NCI-H82 treated with DMSO at 0.1 percent for 48 hours (cell line): ENCODE measurements at regions not wholly inside any gene's neighbourhood (a gene's known extent, or its start where the extent isn't known, plus 50 kb on each side); places are given as distances from the start of the nearest gene placed in this dataset.
"Not testable (repeated sequence)": the region's sequence is repeated elsewhere in the genome, so short reads cannot be mapped to it uniquely, and the experiment has no call there.

Experiments
- DNase-seq: peaks from one replicate; lab custom pipeline; 2025; ENCODE audit not compliant: unreplicated experiment; lab: John Stamatoyannopoulos, UW

DNA sequence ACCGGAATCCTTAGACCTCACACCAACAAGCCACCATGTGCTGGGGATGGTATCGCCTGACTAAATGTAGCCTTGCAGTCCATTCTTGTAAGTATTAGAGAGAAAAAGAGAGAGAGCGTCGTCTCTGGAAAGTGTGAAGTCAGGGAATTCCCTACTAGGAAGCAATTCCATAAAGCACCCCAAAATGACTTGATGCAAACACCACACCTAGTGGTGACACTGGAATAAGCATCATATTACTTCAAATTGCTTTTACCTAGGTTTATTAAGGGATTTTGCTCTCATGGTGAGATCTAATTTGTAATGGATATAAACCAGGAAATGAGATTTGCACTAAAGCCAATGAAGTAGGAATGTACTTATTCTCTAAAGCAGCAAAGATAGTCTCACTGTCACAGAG is 111.4 kb upstream of the METTL9 start:
- not testable (repeated sequence) for DNase-seq

DNA sequence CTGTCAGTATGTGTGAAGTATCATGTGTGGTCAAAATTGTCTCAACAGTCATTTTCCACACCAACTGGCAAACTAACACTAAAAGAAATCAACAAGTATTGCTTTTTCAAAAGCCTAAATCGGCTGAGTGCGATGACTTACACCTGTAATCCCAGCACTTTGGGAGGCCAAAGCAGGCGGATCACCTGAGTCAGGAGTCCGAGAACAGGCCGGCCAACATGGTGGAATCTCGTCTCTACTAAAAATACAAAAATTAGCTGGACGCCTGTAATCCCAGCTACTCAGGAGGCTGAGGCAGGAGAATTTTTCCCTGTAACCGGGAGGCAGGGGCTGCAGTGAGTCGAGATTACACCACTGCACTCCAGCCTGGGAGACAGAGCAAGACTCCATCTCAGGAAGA is 100.3 kb upstream of the METTL9 start:
- DNase-seq, result not testable (repeated sequence)

DNA sequence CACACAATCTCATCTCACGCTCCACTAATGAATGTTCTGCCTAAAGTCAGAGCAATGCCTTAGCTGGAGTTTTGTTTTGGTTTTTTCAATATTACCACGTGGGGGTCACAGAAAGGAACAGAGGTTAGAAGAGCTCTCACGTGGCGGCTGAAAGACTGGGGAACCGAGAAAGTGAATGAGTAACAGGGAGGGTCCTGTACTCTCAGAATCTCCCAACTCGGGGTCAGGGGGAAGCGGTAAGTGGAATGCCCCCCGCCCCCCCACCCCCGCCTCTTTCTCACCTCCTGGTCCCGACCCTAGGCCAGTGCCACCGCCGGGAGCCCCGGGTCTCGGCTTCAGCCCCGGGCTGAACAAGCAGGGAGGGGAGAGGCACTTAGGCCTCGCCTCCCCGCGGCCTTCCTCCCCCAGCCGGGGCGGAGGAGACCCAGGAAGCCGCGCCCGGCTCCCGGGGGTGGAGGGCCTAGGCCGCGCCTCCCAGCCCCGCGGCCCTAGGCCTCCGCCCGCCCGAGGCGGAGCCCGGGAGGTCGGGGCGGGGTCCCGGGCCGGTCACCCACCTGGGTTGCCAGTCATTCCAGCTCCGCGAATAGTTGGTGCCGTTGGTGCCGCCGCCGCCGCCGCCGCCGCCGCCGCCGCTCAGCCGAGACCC is 98.0 kb upstream of the METTL9 start:
- DNase-seq, result not testable (repeated sequence)

DNA sequence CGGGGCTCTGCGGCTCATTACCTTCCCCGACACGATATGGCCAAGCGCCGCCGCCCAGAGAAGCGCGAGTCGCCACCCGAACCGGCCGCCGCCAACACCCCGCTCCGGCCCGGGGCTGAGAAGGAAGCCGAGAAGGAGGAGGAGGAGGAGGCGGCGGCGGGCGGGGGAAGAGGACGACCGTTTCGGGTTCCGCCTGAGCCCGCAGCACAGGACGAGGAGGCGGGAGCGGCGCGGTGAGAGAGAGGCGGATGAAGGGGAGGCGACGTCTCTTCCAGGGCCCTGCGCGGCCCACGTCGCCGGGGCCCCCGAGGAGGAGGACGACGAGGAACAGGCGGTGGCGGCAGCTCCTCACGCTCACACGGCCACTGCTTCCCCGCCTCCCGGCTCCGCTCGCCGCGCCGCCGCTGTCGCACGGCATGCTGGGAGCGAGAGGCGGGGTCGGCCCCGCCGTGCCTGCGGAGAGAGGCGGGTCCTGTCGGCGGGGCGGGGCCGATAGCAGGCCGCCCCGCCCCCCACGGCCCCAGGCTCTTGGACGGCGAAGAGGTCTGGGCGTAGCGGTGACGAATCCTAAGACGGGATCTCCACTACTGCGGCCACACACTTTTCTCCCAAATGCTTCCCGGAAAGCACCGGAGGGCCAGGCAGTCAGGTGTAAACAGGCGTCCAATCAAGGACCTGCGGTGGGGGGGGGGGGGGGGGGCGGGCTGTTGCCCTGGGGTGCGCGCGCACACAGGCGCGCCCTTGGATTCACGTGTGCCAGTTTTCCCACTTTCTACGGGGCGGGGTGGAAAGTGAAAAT is 97.3 kb upstream of the METTL9 start:
- DNase-seq, result peak; percentile 78

DNA sequence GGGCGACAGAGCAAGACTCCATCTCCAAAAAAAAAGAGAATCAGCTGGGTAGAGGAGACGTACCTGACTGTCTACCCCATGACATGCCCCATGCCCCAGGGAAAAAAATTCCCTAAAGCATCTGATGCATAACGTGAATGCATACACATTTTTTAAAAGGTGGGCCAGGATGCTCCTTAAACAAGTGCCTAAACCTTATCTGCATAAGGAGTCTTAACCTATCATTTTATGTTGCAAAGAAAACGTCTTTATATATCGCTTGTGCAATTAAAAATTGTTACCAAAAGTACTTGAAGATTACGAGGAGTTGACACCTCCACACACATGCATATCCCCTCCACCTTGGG is 95.8 kb upstream of the METTL9 start:
- not testable (repeated sequence) for DNase-seq

DNA sequence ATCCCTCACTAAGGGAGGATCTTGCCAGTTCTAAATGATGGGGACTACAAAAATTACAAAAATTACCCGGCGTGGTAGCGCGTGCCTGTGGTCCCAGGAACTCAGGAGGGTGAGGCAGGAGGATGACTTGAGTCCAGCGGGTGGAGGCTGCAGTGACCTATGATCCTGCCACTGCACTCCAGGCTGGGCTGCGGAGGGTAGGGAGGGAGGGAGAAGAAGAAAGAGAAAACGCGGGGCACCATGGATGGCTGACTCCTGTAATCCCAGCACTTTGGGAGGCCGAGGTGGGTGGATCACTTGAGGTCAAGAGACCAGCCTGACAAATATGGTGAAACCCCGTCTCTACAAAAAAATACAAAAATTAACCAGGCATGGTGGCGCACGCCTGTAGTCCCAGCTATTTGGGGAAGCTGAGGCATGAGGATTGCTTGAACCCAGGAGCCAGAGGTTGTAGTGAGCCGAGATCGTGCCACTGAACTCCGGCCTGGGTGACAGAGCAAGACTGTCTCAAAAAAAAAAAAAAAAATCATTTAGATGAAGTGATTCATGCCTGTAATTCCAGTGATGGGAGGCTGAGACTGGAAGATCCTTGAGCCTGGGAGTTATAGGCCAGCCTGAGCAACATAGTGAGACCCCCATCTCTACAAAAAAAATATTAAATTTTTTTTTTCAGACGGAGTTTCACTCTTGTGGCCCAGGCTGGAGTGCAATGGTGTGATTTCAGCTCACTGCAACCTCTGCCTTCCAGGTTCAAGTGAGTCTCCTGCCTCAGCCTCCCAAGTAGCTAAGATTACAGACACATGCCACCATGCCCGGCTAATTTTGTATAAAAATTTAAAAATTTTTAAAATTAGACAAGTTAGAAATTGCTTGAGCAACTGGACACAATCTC is 95.2 kb upstream of the METTL9 start:
- DNase-seq, result not testable (repeated sequence)

DNA sequence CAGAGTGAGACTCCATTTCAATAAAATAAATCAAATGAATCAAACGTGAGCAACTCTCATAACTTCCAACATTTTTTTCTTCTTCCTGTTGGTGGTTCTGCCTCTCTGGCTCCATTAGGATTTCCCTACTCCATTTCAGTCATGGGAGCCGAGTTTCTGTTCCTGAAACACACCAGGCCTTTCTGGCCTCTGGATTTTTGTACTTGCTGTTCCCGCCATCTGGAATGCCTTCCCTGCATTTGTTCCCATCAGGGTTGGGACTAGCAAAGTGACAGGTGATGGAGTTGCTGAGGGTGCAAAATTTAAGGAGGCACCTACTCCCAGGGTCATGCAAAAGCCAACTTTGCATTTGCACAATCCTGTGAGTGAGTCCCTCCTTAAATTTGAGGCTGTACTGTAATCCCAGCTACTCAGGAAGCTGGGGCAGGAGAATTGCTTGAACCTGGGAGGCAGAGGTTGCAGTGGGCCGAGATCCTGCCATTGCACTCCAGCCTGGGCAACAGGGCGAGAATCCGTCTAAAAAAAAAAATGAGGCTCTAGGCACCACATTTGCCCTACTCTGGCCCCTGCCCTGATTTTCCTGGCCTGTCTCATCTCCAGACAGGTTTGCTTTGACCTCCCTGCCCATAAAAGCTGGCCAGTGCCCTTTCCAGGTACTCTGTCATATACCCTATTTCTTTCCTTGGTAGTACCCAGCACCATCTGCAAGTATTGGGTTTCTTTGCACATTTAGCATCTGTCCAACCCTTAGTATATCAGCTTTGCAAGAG is 93.4 kb upstream of the METTL9 start:
- not testable (repeated sequence) for DNase-seq

DNA sequence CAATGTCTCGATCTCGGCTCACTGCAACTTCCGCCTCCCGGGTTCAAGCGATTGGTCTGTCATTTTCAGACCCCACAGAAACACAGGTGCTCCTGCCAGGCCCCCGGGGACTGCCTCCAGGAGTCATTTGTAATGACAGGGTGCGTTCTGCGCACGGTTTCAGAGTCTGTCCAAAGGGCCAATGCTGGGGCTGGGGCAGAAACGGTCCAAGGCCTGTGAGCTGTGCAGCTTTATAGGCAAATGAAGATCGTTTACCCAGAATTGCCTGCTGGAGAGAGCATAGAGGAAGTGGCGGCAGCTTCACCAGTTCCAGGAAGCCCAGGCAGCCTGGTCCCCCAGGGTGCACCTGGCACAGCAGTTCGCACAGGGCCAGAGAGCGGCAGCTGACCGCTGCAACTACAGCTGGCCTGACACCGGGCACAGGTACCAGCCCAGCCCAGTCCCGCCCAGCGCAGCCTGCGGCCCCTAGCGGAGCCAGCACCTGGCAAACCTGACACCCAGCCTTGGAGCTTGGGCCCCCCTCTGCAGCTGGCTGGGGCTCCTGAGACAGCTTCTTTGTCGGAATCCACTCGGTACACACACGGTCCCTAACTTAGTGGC is 92.4 kb upstream of the METTL9 start:
- DNase-seq, result not testable (repeated sequence)

DNA sequence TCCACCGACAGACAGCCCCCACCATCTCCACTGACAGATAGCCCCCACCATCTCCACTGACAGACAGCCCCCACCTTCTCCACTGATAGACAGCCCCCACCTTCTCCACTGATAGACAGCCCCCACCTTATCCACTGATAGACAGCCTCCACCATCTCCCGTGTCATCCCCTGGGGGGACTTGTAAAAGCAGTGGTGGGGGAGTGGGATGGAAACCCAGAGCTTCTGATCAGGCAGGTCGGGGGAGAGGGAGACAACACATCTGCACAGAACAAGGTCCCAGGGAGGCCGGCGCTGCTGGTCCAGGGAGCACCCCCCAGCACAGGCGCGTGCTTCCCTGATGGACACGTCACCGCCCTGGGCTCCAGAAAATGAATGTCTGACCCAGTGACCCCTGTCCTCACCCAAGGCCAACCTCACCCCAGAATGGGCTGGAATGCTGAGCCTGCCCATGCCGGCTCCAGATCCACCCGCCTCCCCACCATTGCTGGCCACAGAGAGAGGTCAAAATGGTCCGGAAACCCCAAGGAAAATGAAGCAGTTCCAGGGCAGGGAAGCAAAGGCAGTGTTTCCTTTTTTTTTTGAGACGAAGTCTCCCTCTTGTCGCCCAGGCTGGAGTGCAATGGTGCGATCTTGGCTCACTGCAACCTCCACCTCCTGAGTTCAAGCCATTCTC is 91.6 kb upstream of the METTL9 start:
- not testable (repeated sequence) for DNase-seq

DNA sequence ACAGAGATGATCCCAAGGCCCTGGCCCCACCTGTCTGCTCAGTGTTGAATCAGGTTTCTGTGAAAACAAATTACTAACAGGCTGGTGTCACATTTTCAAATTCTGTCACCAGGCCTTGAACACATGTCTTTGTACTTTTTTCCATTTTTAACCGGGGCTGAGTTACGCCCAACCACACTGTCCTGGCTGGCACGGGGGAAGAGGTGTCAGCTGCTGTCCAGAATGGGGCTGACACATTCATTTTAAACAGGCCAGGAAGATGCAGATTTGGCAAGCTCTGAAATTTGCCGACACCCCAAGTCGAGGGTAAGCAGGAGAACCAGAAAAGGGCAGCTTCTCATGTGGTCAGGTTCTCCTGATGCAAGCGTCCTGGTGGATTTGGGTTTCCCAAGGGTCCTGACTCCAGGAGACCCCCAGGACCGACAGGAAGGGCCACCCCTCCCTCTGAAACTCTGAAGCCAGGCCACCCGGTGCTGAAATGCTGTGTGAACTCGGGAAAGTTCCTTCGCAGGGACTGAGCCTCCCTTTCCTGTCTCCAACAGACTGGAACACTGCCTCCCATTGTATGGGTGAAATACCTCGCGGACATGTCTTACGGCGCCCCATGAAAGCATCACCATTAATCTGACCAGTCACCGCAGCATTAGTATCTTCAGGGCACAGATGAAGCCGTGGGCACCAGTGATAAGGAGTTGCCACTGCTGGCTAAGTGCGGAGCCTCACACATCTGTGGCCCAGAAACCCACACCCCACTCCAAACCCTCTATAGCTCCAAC is 90.5 kb upstream of the METTL9 start:
- DNase-seq, result not testable (repeated sequence)

DNA sequence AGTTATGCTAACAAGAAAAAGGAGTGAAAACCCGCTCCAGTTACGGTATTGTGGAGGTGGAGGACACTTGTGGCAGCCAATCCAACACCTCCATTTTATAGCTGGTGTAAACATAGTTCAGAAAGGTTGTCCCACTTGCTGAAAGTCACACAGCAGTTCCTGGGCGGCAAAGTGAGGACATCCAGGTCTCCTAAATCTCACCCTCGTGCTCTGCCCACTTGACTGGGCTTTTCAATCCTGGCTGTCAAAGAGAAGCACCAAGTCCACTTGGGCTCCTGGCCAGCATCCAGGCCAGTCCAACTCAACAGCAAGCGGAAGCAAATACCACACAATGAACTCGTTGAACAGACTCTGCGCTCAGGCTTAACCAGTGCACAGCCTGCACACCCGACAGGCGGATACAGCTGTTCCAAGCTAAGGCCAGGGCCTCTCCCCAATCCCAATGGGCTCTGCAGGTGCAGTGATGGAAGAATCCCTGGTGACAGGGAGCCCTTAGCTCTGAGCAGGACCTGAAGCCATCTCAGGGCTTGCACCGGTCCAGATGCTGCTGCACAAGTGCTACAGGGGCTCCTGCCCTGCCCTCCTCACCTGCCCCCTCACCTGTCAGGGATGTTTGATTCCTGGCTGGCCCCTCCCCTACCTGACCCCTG is 89.8 kb upstream of the METTL9 start:
- DNase-seq, result not testable (repeated sequence)

DNA sequence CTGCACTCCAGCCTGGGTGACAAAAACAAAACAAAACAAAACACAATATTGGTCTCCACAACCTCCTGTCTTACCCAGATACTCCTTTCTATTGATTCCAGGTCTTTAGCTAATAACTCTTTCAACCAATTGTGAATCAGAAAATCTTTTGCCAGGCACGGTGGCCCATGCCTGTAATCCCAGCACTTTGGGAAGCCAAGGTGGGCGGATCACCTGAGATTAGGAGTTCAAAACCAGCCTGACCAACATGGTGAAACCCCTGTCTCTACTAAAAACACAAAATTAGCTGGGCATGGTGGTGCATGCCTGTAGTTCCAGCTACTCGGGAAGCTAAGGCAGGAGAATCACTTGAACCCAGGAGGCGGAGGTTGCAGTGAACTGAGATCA is 88.5 kb upstream of the METTL9 start:
- not testable (repeated sequence) for DNase-seq

DNA sequence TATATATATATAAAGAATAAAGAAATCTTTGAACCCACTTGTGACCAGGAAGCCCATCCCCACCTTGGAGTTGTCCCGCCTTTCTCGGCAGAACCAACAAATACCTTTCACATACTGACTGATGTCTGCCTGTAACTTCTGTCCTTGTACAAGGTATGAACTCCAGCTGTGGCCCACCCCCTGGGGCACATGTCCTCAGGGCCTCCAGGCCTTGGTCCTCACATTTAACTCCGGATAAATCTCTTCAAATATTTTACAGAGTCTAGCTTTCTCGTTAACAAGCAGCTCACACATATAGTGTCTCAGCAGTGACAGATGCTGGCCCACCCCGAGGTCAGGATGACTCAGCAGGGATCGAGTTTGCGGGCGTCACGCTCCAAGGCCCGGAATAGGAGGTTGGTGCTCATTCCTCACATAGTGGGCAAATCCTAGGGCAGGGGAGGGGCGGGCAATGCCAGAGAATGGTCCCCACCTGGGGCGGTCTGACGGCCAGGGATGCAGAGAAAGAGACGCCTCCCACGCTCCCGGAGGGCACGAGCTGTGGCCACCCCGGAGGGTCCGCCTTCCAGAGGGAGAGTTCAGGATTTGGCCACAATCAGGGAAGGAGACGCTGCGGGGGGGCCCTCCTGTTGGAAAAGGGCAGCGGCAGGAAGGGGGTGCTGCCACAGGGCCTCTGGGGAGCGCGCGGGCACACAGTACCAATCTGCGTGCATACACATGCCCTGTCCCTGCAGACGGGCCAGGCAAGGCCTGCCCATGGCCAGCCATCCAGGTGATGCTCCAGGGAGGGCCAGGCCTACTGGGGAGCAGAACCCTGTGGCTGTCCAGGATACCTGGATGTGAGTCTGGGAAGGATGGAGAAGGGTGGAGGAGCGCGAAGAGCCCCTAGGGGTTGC is 87.8 kb upstream of the METTL9 start:
- not testable (repeated sequence) for DNase-seq

DNA sequence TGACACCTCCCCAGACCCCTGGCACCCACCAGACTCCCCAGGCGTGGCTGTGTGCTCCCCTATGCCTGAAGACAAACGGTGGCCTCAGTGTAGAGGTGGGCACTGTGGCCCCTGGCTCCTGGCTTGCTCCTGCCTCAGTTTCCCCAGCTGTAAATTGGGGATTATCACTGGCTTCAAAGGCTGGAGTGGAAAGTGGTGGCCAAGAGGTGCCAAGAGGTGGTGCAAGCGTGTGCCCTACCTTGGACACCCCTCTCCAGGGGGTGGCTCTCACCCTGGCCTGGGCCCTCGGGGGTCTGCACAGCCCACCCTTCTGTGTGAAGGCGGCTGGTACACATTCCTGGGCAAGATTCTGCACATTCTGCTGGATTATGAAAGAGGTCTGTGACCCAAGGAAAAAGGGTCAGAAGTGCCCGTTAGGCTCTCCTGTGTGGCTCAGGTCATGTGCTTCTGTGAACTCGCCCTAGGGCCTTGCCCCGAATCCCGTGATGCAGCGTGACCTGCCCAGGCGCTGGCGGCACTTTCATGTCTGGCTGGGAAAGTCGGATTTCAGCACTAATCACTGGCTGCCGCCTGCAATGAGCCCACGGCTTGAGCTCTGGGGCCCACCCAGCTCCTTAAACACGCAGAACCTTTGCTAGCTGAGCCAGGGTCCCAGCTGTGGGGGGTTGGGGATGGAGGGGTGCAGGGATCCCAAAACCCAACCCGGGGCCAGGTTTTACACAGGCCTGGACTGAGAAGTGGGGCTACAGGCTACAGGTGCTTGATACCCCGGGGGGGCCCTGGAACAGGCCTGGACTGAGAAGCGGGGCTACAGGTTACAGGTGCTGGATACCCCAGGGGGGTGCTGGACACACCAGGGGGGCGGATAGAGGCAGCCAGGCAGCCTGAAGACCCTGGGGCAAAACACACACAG is 86.8 kb upstream of the METTL9 start:
- DNase-seq, result not testable (repeated sequence)

DNA sequence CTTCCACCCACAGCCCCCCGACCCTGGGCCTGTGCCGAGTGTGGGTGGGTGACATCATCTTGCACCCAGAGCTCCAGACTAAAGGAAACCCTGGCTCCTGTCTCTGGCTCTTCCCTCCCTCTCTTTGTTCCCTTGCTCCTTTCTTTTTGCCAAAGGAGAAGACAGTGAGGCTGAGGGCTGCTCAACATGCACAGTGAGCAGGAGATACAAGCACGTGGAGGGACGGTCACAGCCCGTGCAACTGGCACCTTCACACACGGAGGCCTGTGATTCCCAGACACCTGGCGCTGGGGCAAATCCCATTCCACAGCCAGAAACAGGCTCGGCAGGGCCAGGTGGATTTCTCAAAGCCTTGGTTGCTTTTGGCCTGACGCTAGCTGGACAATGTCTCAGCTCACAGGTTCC is 86.0 kb upstream of the METTL9 start:
- DNase-seq, result not testable (repeated sequence)

DNA sequence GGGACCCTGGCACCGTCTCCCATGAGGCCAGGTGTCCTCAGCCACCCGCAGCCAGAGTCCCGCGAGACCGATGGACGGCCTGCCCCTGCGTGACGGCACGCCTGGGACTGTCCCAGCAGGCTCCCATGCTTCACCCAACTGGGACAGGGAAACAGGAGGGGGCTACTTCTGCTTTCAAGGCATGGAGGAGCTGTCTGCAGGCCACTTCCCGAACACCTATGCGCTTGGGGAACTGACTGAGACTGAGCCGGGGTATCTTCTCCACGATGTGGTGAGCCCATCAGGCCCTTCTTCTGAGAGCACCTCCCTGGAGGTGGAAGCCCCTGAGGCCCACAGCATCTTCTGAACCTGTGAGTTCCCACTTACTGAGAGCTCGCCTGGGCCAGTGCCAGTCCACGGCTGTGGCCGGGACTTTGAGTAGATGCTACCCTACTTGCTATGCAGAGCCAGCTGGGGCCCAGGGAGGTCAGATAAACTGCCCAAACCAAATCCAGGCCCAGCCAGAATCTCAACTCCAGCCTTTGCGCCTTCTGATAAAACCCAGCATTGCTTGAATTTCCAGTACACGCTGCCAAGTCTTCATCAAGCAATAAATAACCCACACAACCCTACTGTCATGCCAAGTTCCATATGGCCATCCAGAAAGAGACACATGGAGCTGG is 85.4 kb upstream of the METTL9 start:
- not testable (repeated sequence) for DNase-seq
